HG03196 (cell line): ENCODE measurements at regions not wholly inside any gene's neighbourhood (a gene's known extent, or its start where the extent isn't known, plus 50 kb on each side); places are given as distances from the start of the nearest gene placed in this dataset.
"Not testable (repeated sequence)": the region's sequence is repeated elsewhere in the genome, so short reads cannot be mapped to it uniquely, and the experiment has no call there.

Experiments
- ATAC-seq: cut with Tn5 transposase; IDR thresholded peaks from one replicate; pipeline ENCODE4 v1.9.1; 2021; ENCODE audit not compliant: unreplicated experiment

GRCh38 chr5:101783241-101784013 is 512.7 kb downstream of the SLCO4C1 start:
- no peak for ATAC-seq

DNA sequence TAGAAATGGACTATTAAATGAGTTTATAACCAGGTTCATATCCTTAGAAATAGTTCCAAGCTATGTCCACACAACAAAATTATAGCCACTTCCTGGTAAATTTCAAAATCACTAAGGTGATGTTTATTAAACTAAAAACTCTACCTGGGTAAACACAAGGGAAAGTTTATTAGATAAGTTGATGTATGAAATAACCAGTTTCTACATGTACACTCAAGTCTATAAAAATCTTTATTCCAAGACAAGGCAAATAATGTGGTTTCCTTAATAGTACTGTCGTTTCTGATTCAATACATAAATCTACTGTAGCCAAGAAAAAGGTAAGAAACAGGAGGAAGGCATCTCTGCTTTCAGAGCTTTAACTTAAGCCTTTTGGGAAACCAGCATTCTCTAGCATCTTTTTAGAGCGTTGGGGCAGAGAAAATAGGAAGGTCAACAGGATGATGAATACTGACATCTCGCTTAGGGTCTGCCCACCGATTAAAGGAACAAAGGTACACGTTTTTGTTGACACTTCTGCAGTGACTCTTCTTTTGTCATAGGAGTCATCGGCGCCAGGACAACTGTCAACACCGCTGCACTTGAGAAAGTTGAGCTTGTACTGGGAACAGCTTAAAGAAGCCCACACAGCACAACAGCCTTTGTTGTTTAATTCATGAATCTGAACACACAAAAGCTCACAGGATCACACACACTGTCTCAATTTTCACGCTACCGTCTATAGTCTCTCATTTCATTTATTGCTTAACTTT is 513.6 kb downstream of the SLCO4C1 start:
- no peak for ATAC-seq

GRCh38 chr5:101751105-101751504 is 545.0 kb downstream of the SLCO4C1 start:
- ATAC-seq = no peak

DNA sequence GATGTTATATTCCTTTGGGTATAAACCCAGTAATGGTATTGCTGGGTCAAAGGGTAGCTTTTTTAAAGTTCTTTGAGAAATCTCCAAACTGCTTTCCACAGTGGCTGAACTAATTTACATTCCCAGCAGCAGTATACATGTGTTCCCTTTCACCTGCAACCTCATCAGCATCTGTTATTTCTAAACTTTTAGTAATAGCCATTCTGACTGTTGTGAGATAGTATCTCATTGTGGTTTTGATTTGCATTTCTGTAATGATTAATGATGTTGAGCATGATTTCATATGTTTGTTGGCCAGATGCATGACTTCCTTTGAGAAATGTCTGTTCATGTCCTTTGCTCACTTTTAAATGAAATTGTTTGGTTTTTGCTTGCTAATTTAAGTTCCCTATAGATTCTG is 553.1 kb downstream of the SLCO4C1 start:
- not testable (repeated sequence) for ATAC-seq

DNA sequence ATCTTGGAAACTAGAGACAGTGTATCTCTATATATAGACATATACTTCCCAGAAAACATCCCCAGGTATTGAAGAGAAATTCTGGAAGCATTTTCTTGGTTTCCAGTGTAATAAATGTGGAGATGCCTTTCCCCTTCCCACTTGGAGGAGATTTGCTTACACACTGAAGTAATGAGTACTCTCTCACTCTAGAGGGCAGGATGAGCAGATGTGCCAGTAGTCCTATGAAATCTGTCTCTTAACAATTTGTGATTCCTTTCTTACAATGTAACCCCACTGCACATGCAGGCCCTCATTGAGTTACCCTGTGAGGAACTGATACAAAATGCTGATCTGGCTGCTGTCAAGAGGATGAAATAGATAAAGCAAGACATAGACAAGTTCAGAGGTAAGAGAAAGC is 567.2 kb downstream of the SLCO4C1 start:
- ATAC-seq = no peak

DNA sequence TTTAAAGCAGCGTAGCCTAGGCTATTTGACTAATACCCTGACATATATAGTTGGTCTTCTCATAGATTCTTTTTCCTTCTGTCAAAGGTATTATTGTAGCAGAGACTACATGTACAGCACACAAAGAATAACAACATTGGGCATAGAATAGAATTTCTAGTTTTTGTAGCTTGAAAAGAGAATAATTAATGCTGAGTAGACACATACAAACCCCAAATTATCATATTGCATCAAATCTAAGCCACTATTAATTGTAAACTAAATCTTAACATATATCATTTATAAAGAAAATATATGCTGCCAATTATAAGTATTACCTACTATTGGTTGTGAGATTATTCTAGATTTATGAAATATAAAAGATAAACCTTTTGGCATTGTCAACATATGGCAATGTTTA is 574.5 kb downstream of the SLCO4C1 start:
- ATAC-seq = no peak

DNA sequence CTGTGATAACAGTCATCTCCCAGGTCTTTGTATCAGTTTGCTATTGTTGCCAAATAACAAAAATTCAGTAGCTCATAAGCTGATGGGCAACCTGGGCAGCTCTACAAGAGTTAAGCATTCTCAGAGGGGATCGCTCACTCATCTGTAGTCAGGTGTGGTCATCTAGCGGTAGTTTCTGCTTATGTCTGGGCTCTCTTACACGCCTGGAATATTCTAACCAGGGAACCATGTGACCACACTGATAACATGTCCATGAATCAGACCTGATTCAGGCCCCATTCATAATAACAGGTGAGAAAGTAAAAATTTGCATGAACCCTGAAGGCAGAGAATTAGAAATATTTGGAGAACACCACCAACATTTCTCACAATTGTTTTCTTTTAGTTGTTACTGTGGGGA is 576.1 kb downstream of the SLCO4C1 start:
- ATAC-seq = no peak

DNA sequence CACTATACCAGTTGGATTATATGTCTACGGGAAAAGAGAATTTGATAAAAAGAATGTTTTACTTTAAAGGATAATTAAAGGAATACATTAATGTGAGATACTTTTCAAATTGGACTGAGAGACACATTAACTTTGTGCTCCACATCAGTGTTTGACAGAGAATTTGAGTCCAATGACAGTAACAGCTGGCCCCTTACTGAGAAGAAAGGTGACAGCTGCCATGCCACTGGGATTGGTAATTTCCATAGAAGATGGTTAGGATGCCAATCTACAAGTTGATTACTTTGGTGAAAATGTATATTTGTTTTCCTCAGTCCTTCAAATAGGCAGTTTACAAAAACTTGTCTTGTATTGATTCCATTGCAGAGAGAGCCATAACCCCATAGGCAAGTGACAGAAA is 578.4 kb downstream of the SLCO4C1 start:
- ATAC-seq = no peak

DNA sequence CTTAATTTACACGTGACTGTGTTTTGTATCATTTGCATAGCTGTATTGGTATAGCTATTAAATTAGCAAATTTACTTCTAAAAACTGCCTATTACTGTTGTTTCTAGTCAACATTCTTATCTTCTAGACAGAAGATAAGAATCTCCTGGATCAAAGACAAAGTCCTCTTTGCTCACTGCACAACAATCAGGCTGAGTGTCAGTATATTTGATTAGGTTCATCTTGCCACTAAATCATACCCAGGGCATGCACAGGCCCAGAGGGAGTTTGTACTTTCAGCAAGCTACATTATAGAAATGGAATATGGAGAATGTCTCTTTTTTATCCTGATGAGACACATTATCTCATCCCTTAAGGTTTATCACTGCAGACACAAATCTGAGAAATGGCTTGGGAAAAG is 579.1 kb downstream of the SLCO4C1 start:
- no peak for ATAC-seq

DNA sequence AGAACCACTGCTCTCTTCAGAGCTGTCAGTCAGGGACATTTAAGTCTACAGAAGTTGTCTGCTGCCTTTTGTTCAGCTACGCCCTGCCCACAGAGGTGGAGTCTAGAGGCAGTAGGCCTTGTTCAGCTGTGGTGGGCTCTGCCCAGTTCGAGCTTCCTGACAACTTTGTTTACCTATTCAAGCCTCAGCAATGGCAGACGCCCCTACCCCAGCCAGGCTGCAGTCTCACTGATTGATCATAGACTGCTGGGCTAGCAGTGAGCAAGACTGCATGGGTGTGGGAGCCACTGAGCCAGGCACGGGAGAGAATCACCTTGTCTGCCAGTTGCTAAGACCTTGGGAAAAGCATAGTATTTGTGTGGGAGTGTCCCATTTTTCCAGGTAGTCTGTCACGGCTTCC is 580.3 kb downstream of the SLCO4C1 start:
- not testable (repeated sequence) for ATAC-seq

DNA sequence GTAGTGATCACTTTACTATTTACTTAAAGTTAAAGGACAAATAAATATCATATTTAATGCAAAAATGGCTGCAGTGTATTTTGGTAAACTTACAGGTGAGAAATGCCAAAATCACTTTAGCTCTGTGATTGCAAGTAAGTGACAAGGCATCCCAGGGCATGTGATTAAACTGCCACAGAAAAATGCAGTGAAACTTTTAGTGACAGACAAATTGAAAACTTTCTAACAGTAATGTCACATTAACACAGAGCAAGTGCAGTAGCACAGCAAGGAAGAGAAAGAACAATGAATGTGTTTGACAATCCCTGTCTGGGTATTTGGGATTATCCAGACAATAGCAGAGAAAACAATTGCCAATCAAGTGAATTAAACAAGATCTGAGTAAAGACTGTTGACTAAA is 606.8 kb downstream of the SLCO4C1 start:
- ATAC-seq = no peak

DNA sequence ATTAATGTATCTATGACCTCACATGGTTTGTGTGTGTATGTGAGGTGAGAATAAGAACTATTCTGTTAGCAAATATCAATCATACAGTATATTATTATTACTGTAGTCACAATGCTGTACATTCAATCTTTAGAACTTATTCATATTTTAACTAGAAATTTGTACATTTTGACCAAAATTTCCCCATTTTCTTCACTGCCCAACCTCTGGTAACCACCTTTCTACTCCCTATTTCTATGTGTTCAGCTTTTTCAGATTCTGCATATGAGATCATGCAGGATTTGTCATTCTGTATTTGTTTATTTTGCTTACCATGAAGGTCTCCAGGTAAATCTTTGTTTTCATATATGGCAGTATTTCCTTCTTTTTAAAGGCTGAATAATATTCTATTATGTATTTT is 607.9 kb downstream of the SLCO4C1 start:
- ATAC-seq = no peak

- no peak for ATAC-seq
These were observed 608.6 kb downstream of the SLCO4C1 start for GRCh38 chr5:101687349-101687985.

- no peak for ATAC-seq
These were observed 609.4 kb downstream of the SLCO4C1 start for GRCh38 chr5:101686536-101687157.

DNA sequence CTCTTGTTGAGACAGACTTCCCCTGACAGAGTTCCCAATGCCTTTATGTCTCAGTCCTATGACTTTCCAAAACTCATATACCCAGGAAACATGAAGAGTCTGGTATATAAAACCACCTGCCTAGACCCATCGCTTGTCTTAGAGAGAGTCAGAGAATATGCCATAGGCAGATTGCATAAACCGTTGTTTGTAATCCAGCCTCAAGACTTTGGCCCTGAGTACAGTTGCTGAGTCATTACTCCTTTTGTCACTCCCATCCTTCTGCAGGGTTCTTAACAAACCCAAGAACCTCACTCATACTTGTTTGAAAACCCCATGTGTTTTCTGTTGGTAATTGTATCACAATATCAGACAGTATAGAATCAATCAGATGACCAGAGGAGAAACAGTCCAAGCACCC is 616.3 kb downstream of the SLCO4C1 start:
- no peak for ATAC-seq

DNA sequence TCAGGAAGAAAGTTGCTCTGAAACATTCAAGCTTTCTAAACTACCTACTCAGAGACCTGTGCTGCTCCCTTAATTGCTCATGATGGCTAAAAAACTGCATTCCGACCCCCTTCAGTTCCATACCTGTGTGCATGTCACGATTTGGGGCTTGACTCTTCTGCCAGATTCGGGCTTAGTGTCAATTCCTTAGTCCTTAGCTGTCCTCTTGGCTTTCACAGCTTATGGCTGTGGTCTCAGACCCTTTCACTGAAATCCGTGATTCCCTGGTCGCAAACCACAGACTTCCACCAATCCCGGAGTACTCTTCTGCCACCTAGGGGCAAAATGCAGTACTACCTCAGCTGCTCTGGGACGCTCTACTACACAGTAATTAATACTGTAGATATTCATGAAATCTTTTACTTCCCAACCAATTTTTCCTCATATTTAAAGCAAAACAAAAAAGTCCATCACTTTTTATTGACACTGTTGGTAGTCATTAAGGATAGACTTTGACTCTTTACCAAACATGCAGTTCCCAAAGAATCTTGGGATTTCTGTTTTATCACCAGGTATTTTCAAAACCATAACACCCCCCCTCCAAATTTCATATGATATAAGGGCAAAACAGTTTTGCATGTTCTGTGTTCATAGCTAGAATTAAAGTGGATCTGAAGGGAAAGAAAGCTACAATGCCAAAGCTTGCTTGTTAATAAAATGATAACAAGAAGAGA is 617.4 kb downstream of the SLCO4C1 start:
- peak; percentile 75 for ATAC-seq

DNA sequence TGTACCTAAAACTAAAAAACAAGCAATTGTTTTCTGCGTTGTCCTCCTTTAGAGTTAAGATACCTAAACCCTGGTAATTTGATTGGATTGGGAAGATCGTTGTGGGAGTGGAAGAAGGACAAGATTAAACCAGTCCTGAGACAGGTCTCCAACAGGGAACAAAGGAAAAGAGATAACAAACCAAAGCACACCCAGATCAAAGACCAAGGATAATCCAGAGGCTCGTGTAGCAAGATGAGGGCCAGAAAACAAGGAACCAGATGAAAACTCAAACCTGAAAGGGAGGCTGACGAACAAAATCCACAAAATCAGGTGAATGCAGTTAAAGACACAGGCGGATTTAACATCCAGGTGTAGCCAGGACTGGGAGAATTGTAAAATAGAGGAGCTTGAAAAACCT is 618.1 kb downstream of the SLCO4C1 start:
- ATAC-seq = no peak

DNA sequence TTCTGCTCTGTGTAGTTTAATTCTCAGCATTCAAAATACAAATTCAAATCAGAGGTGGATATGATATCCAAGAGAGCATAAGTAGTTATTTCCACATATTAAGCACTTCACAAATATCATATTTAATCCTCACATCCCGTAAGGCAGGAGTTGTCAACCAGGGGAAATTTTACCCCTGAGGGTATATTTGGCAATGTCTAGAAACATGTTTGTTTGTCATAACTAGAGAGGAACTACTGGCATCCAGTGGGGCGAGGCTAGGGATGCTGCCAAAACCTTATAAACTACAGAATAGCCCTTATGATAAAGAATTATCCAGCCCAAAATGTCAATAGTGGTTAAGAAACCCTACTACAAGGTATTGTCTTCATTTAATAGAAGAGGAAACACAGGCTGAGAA is 619.4 kb downstream of the SLCO4C1 start:
- ATAC-seq = no peak

DNA sequence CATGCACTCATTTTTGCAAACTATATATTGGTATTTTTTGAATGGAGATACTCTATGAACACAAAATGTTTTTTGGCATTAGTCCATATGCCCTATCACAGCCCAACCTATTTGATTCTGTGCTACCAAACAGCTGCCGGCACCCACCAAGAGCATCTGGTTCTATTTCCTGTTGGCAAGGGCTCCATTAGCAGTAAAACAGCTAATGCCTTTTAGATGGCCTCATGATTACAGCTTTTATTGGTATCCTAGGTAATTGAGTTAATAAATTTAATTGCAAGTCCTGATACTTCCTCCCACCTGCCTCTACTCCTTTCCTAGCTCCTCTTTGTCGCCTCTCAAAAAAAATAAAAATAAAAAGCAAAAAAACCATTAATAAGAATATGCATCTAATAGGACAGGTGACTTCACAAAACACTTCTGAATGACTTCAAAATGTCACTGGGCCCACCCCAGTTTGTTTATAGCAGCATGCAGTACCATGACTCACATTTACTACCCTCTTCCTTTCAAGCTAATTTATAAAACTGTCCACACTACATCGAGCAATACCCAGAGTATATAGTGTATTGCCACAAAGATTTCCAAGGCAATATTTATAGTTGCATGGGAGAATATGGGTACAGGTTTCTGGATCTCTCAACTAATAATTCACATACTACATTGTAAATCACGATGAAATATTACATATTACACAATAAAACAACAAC is 620.4 kb downstream of the SLCO4C1 start:
- ATAC-seq = no peak

GRCh38 chr5:101673120-101673519 is 623.0 kb downstream of the SLCO4C1 start:
- ATAC-seq = no peak
